ENCODE measurements at regions not wholly inside any gene's neighbourhood (a gene's known extent, or its start where the extent isn't known, plus 50 kb on each side); places are given as distances from the start of the nearest gene placed in this dataset.

DNA sequence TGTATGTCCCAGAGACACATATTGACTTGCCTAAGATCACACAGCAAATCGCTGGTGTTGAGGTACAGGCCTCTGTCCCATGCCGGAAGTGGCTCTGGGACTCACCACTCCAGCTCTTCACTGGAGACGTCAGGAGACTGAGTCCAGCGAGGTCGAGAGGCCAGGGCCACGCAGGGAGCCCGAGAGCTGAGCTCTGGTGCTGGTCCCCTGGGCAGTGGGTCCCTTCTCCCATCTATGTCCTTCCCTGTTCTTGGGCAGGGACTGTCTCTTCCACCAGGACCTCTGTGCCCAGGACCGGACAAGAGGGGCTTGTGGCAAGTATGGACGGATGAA, 62.4 kb upstream of the TWIST2 start:
- no peaks in the 10 kb centered on the region for H4K20me1 ChIP-seq (ENCODE audit: insufficient read depth)
- no peak overlapping the region for H3K9ac ChIP-seq
- H3K27me3 ChIP-seq (ENCODE audit: insufficient read depth): no peaks in the 10 kb centered on the region
- TF ChIP-seq RFX5 (IDR thresholded peaks at IDR 0.05; ENCODE audit: low read length) (no peak), FOXJ3 (CRISPR knock-in tag; IDR thresholded peaks at IDR 0.05) (no peak), TEAD4 (IDR thresholded peaks at IDR 0.05; ENCODE audit: borderline replicate concordance, insufficient read depth) (no peak), SIN3A (IDR thresholded peaks at IDR 0.05; ENCODE audit: borderline replicate concordance, low read depth, low read length) (no peak), FOSL2 (IDR thresholded peaks at IDR 0.05; ENCODE audit: borderline replicate concordance, low read depth) (no peak)
- no peak overlapping the region for H2AFZ ChIP-seq (ENCODE audit: low read depth)
- H3K36me3 ChIP-seq (replicated peaks in 1 of 2; ENCODE audit: control insufficient read depth in 1 of 2, insufficient read depth in 2 of 2, low read length in 1 of 2): no peaks in the 10 kb centered on the region
- H3K4me2 ChIP-seq: no peak overlapping the region
- ChIA-PET CTCF (interaction anchor here (0.6 to 3.7 kb wide), 58 partner anchors 10 to 1797 kb away, joined by 3 to 40 read pairs (median 5); no protein-coding TSS in a partner anchor), POLR2A (no interaction called here)
- no peaks in the 10 kb centered on the region for H3K4me1 ChIP-seq (ENCODE audit: control insufficient read depth in 1 of 2, insufficient read depth in 2 of 2, low read depth in 1 of 2, low read length in 1 of 2)
- no peaks in the 10 kb centered on the region for H3F3A ChIP-seq (replicated peaks; ENCODE audit: insufficient read depth)
- WGBS (ENCODE audit: low lambda C conversion rate): 39% methylated on average over 8 of the region's 9 CpGs
- no peak for DNase-seq
- H3K9me2 ChIP-seq: no peaks in the 10 kb centered on the region
- H3K4me3 ChIP-seq (ENCODE audit: low read depth in 2 of 2, low read length in 1 of 2): no peak overlapping the region
- H3K79me2 ChIP-seq (ENCODE audit: insufficient read depth): no peaks in the 10 kb centered on the region
- no peaks in the 10 kb centered on the region for H3K9me3 ChIP-seq
- H3K27ac ChIP-seq (ENCODE audit: low read depth in 2 of 2, low read length in 1 of 2): no peak overlapping the region

DNA sequence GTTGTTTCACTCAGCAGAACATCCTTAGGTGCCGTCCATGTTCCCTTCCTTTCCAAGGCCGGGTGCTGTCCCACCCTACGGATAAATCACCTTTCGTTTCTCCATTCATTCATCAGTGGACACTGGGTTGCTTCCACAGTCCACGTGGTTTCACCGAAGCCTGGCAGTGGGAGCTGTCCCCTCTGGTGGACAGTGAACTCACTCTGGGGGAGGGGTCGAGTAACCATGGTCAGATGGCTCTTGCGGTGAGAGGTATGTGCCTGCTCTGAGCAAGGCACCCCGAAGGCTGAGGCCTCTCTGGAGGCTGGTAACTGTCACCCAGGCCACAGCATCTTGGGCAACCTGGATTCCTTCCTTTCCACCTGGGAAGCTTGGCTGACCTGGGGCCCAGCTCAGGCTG, 61.5 kb upstream of the TWIST2 start:
- H3K9ac ChIP-seq: no peak overlapping the region
- H3K4me2 ChIP-seq: no peak overlapping the region
- ChIA-PET CTCF (interaction anchor here (0.8 to 3.7 kb wide), 11 partner anchors 11 to 424 kb away, joined by 3 to 40 read pairs (median 25); no protein-coding TSS in a partner anchor), POLR2A (interaction anchor here (0.7 kb wide), 1 partner anchor 1060 kb away, joined by 3 read pairs; no protein-coding TSS in a partner anchor)
- H4K20me1 ChIP-seq (ENCODE audit: insufficient read depth): no peaks in the 10 kb centered on the region
- H3K4me3 ChIP-seq (ENCODE audit: low read depth in 2 of 2, low read length in 1 of 2): no peak overlapping the region
- no peaks in the 10 kb centered on the region for H3K79me2 ChIP-seq (ENCODE audit: insufficient read depth)
- DNase-seq: no peak
- H3F3A ChIP-seq (replicated peaks; ENCODE audit: insufficient read depth): no peaks in the 10 kb centered on the region
- no peak overlapping the region for H2AFZ ChIP-seq (ENCODE audit: low read depth)
- H3K27ac ChIP-seq (ENCODE audit: low read depth in 2 of 2, low read length in 1 of 2): no peak overlapping the region
- H3K36me3 ChIP-seq (replicated peaks in 1 of 2; ENCODE audit: control insufficient read depth in 1 of 2, insufficient read depth in 2 of 2, low read length in 1 of 2): no peaks in the 10 kb centered on the region
- H3K9me3 ChIP-seq: no peaks in the 10 kb centered on the region
- TF ChIP-seq GATA2 (CRISPR knock-in tag; IDR thresholded peaks at IDR 0.05) (no peak), FOXM1 (IDR thresholded peaks at IDR 0.05; ENCODE audit: low read depth) (no peak), TEAD4 (IDR thresholded peaks at IDR 0.05; ENCODE audit: borderline replicate concordance, insufficient read depth) (no peak), JUND (IDR thresholded peaks at IDR 0.05) (no peak), ELF1 (IDR thresholded peaks at IDR 0.05) (no peak), FOXJ3 (CRISPR knock-in tag; IDR thresholded peaks at IDR 0.05) (no peak), MEF2A (IDR thresholded peaks at IDR 0.05; ENCODE audit: borderline replicate concordance, low read depth) (no peak), POLR2AphosphoS5 (IDR thresholded peaks at IDR 0.05; ENCODE audit: low read depth, low read length) (no peak), TCF12 (IDR thresholded peaks at IDR 0.05) (no peak), YY1 (IDR thresholded peaks at IDR 0.05; ENCODE audit: low read depth) (no peak), SMC3 (IDR thresholded peaks at IDR 0.05; ENCODE audit: low read depth, low read length) (no peak), RCOR1 (IDR thresholded peaks at IDR 0.05; ENCODE audit: low read length) (no peak), NFIC (IDR thresholded peaks at IDR 0.05; ENCODE audit: borderline replicate concordance) (no peak)
- TF ChIP-seq, protein P1, sequence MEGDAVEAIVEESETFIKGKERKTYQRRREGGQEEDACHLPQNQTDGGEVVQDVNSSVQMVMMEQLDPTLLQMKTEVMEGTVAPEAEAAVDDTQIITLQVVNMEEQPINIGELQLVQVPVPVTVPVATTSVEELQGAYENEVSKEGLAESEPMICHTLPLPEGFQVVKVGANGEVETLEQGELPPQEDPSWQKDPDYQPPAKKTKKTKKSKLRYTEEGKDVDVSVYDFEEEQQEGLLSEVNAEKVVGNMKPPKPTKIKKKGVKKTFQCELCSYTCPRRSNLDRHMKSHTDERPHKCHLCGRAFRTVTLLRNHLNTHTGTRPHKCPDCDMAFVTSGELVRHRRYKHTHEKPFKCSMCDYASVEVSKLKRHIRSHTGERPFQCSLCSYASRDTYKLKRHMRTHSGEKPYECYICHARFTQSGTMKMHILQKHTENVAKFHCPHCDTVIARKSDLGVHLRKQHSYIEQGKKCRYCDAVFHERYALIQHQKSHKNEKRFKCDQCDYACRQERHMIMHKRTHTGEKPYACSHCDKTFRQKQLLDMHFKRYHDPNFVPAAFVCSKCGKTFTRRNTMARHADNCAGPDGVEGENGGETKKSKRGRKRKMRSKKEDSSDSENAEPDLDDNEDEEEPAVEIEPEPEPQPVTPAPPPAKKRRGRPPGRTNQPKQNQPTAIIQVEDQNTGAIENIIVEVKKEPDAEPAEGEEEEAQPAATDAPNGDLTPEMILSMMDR (IDR thresholded peaks at IDR 0.05): no peak
- TF ChIP-seq, protein P2, sequence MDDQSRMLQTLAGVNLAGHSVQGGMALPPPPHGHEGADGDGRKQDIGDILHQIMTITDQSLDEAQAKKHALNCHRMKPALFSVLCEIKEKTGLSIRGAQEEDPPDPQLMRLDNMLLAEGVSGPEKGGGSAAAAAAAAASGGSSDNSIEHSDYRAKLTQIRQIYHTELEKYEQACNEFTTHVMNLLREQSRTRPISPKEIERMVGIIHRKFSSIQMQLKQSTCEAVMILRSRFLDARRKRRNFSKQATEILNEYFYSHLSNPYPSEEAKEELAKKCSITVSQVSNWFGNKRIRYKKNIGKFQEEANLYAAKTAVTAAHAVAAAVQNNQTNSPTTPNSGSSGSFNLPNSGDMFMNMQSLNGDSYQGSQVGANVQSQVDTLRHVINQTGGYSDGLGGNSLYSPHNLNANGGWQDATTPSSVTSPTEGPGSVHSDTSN (IDR thresholded peaks at IDR 0.05): no peak
- TF ChIP-seq, protein P3, sequence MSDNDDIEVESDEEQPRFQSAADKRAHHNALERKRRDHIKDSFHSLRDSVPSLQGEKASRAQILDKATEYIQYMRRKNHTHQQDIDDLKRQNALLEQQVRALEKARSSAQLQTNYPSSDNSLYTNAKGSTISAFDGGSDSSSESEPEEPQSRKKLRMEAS (IDR thresholded peaks at IDR 0.05; ENCODE audit: low read depth): no peak
- TF ChIP-seq, protein P4, sequence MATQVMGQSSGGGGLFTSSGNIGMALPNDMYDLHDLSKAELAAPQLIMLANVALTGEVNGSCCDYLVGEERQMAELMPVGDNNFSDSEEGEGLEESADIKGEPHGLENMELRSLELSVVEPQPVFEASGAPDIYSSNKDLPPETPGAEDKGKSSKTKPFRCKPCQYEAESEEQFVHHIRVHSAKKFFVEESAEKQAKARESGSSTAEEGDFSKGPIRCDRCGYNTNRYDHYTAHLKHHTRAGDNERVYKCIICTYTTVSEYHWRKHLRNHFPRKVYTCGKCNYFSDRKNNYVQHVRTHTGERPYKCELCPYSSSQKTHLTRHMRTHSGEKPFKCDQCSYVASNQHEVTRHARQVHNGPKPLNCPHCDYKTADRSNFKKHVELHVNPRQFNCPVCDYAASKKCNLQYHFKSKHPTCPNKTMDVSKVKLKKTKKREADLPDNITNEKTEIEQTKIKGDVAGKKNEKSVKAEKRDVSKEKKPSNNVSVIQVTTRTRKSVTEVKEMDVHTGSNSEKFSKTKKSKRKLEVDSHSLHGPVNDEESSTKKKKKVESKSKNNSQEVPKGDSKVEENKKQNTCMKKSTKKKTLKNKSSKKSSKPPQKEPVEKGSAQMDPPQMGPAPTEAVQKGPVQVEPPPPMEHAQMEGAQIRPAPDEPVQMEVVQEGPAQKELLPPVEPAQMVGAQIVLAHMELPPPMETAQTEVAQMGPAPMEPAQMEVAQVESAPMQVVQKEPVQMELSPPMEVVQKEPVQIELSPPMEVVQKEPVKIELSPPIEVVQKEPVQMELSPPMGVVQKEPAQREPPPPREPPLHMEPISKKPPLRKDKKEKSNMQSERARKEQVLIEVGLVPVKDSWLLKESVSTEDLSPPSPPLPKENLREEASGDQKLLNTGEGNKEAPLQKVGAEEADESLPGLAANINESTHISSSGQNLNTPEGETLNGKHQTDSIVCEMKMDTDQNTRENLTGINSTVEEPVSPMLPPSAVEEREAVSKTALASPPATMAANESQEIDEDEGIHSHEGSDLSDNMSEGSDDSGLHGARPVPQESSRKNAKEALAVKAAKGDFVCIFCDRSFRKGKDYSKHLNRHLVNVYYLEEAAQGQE (IDR thresholded peaks at IDR 0.05; ENCODE audit: low read depth, low read length): no peak
- TF ChIP-seq, protein P5, sequence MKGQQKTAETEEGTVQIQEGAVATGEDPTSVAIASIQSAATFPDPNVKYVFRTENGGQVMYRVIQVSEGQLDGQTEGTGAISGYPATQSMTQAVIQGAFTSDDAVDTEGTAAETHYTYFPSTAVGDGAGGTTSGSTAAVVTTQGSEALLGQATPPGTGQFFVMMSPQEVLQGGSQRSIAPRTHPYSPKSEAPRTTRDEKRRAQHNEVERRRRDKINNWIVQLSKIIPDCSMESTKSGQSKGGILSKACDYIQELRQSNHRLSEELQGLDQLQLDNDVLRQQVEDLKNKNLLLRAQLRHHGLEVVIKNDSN (IDR thresholded peaks at IDR 0.05; ENCODE audit: borderline replicate concordance, low read depth): no peak
- H3K27me3 ChIP-seq (ENCODE audit: insufficient read depth): no peaks in the 10 kb centered on the region
- H3K9me2 ChIP-seq: no peaks in the 10 kb centered on the region
- WGBS (ENCODE audit: low lambda C conversion rate): 80% methylated on average over 6 of the region's 9 CpGs
- no peaks in the 10 kb centered on the region for H3K4me1 ChIP-seq (ENCODE audit: control insufficient read depth in 1 of 2, insufficient read depth in 2 of 2, low read depth in 1 of 2, low read length in 1 of 2)

Measured in SK-N-SH (cell line).